Astrocyte of the spinal cord (primary cell): ENCODE measurements at regions not wholly inside any gene's neighbourhood (a gene's known extent, or its start where the extent isn't known, plus 50 kb on each side); places are given as distances from the start of the nearest gene placed in this dataset.

Experiments used
- DNase-seq: peaks from one replicate; pipeline ENCODE4 v3.0.0; 2011; ENCODE audit warnings: low read depth, low spot score
- H3K4me3 ChIP-seq: 2 replicates; pipeline ENCODE4 v1.5.1; 2011; ENCODE audit warnings: low read depth, mild to moderate bottlenecking, low read length, moderate library complexity
- in situ Hi-C: cut with HindIII; loops from 2 replicates; pipeline ENCODE4 v1.10.0; 2017; ENCODE audit warnings: low sequenced_read_pairs
- TF ChIP-seq, protein P1 (sequence below): IDR thresholded peaks from 2 replicates; pipeline ENCODE4 v1.5.1; 2012; ENCODE audit warnings: low read depth, mild to moderate bottlenecking, low read length, inconsistent platforms

DNA sequence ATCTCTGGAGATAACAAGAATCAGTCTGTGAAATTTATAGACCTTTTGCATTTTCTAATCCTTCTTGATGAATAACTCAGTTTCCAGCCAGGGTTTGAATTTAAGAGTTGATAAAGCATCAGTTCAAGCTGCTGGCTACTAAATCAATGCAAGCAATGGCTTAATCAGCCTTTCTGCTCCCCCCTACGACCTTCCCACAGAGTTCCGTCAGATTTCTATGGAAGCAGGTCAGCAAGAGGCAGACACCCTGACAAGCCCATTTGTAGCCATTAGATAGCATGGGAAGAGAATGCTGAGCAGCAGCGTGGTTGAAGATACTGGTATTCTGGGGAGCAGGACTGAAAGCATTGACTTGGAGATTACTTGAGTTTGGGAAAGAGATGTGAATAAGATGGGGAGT lies 868.1 kb downstream of the KCNJ2 start:
- H3K4me3 ChIP-seq, result no peak overlapping the region
- TF ChIP-seq, protein P1, sequence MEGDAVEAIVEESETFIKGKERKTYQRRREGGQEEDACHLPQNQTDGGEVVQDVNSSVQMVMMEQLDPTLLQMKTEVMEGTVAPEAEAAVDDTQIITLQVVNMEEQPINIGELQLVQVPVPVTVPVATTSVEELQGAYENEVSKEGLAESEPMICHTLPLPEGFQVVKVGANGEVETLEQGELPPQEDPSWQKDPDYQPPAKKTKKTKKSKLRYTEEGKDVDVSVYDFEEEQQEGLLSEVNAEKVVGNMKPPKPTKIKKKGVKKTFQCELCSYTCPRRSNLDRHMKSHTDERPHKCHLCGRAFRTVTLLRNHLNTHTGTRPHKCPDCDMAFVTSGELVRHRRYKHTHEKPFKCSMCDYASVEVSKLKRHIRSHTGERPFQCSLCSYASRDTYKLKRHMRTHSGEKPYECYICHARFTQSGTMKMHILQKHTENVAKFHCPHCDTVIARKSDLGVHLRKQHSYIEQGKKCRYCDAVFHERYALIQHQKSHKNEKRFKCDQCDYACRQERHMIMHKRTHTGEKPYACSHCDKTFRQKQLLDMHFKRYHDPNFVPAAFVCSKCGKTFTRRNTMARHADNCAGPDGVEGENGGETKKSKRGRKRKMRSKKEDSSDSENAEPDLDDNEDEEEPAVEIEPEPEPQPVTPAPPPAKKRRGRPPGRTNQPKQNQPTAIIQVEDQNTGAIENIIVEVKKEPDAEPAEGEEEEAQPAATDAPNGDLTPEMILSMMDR, result no peak
- in situ Hi-C loops, result no loop called here
- DNase-seq, result no peak

DNA sequence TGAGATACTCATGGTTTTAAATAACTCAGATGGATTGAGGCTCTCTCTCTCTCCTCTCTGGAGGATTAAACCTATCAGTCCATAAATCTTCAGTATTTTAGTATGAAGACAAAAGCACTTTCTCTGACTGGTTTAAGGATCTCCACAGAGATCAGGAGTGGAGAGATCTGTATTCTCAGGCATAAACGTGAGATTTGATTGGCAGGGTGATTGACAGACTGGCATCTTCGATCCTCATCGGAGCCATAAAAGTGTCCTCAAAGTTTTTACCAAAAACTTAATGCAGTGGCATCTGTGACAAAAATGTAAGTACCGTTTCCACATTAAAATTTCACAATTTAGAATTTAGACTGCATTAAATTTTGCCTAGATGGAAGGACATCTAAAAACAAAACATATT lies 870.1 kb downstream of the KCNJ2 start:
- in situ Hi-C loops, result no loop called here
- H3K4me3 ChIP-seq, result no peak overlapping the region
- DNase-seq, result no peak
- TF ChIP-seq, protein P1, result no peak

DNA sequence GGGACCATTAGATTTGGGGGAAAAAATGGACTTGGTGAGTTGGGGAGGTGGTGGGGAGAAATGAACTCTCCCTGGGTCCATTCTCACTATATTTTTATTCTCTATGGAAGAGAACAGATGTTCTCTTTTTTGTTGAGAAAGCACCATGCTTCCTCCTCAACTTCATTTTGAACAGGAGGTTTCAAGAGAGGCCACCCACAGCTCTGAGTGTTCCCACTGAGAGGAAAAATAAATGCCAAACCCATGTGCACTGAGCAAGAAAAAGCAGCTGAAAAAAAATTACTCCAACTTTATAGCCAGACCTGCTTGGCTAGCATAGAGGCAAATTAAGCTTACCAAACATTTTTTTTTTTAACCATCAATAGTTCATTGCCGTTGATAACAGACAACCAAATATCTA lies 883.6 kb downstream of the KCNJ2 start:
- no peak overlapping the region for H3K4me3 ChIP-seq
- TF ChIP-seq, protein P1, result no peak
- DNase-seq, result peak; percentile 68
- in situ Hi-C loops, result no loop called here

DNA sequence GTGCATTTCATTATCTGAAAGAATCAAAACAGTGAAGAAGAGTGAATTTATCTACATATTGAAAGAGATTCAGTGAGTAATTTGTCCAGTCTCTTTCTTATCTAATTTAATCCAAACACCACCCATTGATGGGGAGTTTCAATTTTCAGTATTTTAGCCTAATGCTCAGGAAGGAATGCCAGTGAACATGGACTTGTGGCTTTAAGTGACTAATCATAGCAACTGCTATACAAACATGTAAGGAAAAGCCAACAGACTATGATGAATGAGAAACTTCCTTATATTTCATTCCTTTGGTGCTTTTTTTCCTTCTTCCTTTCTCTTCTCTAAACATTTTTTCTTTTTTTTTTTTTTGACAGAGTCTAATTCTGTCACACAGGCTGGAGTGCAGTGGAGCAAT lies 885.8 kb downstream of the KCNJ2 start:
- peak; percentile 81 for DNase-seq
- H3K4me3 ChIP-seq, result no peak overlapping the region
- TF ChIP-seq, protein P1, result no peak
- in situ Hi-C loops, result no loop called here

DNA sequence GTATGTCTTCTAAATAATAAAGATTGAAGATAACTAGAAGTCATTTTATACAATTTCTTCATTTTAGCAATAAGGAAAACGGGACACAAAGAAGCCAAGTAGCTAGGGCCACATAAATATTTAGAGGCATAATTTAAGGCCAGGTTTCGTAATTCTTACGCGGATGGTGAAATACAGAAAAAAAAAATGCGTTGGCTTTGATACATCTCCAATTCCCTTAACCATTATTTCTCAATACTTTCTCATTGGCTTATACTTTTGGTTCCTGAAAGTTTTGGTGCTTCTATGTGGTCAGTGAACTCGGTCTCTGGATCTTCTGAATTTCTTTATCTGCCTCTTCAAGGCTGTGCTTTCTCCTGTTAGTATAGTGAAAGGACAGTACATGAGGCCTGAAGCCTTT lies 888.1 kb downstream of the KCNJ2 start:
- in situ Hi-C loops, result no loop called here
- no peak overlapping the region for H3K4me3 ChIP-seq
- no peak for DNase-seq
- TF ChIP-seq, protein P1, result no peak

DNA sequence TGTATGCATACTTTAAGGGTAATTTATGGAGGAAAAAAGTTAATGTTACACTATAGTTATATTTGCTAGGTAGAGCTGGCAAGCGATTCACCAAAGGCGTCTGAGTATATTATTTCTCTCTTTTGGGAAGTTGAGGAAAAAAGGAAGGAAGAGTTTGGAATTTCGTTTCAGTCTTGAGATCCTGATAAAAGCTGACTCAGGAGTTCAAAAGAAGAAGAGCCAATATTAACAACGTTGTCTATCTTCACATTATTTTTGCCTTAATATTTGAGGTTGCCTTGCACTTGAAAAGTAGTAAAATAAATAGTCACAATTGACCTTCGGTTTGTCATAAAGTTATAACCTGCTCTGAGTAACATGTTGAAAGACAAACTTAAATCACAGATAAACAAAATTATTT lies 888.6 kb downstream of the KCNJ2 start:
- TF ChIP-seq, protein P1, result no peak
- no peak for DNase-seq
- H3K4me3 ChIP-seq, result no peak overlapping the region
- in situ Hi-C loops, result no loop called here

DNA sequence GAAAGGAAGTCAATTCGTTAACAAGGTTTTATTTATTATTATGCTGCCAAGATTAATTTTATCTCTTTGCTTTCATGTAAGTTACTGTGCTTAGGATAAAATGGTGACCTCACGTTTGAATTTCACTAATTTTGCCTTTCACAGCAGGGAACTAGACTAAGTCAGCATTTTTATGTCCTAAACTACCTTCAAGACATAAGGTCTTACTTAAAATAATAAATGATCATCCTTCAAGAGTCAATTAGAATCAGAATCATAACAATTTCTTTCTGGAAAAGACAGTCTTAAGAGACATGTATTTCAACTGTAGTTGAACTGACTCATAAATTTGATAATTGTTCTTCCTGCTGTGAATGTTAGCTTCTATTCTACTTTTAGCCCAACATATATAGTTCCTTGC lies 893.8 kb downstream of the KCNJ2 start:
- no peak overlapping the region for H3K4me3 ChIP-seq
- TF ChIP-seq, protein P1, result no peak
- DNase-seq, result peak; percentile 66
- in situ Hi-C loops, result no loop called here
